SK-N-MC (cell line): ENCODE measurements at regions not wholly inside any gene's neighbourhood (a gene's known extent, or its start where the extent isn't known, plus 50 kb on each side); places are given as distances from the start of the nearest gene placed in this dataset.

Source experiments
- EZH2 ChIP-seq: fragments of 200-600 bp; sonication (generic); IDR thresholded peaks from one replicate; pipeline ENCODE4 v1.6.1; 2017; ENCODE audit warnings: antibody characterized with exemption
- POLR2AphosphoS5 ChIP-seq: IDR thresholded peaks from 2 replicates; pipeline ENCODE4 v1.6.1; 2012; ENCODE audit warnings: mild to moderate bottlenecking, low read depth, low read length, borderline replicate concordance

DNA sequence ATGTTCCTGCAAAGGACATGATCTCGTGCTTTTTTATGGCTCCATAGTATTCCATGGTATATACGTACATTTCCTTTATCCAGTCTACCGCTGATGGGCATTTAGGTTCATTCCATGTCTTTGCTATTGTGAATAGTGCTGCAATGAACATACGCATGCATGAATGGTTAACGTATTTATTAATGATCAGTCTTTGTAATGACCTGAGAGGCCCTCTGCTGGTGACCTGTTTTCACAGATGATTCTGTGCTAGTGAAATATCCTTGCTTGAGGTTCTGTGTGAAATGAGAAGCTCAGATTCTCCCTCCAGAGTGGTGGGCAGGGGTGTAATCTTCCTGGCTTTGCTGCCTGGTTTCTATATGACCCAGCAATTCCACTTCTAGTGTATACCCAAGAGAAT, 160.2 kb upstream of the RASGRP1 start:
- TF ChIP-seq EZH2 (no peak), POLR2AphosphoS5 (no peak)
